Vagina (tissue), 2 donors: ENCODE measurements at regions not wholly inside any gene's neighbourhood (a gene's known extent, or its start where the extent isn't known, plus 50 kb on each side); places are given as distances from the start of the nearest gene placed in this dataset.

ENCODE experiments used
- POLR2A ChIP-seq, 2 donors: fragments of 450-650 bp; IDR thresholded peaks; one replicate each; pipeline ENCODE4 v1.6.1; 2017; ENCODE audit warnings: antibody characterized with exemption in 2 of 2, mild to moderate bottlenecking in 2 of 2, moderate library complexity in 2 of 2
- TF ChIP-seq, protein P1 (sequence below), 3 experiments: fragments of 450-650 bp in 2 of 3; fragments of 200-600 bp in 1 of 3; sonication (generic) in 1 of 3; IDR thresholded peaks; one replicate each; pipeline ENCODE4 v1.5.1; 2017 to 2019; ENCODE audit warnings: antibody characterized with exemption in 3 of 3, mild to moderate bottlenecking in 2 of 3, moderate library complexity in 2 of 3

GRCh38 chr5:163385824-163386223, 51.6 kb upstream of the CCNG1 start:
- TF ChIP-seq, protein P1, sequence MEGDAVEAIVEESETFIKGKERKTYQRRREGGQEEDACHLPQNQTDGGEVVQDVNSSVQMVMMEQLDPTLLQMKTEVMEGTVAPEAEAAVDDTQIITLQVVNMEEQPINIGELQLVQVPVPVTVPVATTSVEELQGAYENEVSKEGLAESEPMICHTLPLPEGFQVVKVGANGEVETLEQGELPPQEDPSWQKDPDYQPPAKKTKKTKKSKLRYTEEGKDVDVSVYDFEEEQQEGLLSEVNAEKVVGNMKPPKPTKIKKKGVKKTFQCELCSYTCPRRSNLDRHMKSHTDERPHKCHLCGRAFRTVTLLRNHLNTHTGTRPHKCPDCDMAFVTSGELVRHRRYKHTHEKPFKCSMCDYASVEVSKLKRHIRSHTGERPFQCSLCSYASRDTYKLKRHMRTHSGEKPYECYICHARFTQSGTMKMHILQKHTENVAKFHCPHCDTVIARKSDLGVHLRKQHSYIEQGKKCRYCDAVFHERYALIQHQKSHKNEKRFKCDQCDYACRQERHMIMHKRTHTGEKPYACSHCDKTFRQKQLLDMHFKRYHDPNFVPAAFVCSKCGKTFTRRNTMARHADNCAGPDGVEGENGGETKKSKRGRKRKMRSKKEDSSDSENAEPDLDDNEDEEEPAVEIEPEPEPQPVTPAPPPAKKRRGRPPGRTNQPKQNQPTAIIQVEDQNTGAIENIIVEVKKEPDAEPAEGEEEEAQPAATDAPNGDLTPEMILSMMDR (IDR thresholded peaks at IDR 0.05), result no peak
- no peak for TF ChIP-seq POLR2A (IDR thresholded peaks at IDR 0.05)
